HG03097 (cell line): ENCODE measurements at regions not wholly inside any gene's neighbourhood (a gene's known extent, or its start where the extent isn't known, plus 50 kb on each side); places are given as distances from the start of the nearest gene placed in this dataset.
"Not testable (repeated sequence)": the region's sequence is repeated elsewhere in the genome, so short reads cannot be mapped to it uniquely, and the experiment has no call there.

Experiments
- ATAC-seq: cut with Tn5 transposase; IDR thresholded peaks from one replicate; pipeline ENCODE4 v1.9.1; 2021; ENCODE audit not compliant: unreplicated experiment, low FRiP score

- ATAC-seq, result no peak
Observed at GRCh38 chr7:69516238-69516820, 81.9 kb upstream of the AUTS2 start.

GRCh38 chr7:69517985-69518704, 80.1 kb upstream of the AUTS2 start:
- no peak for ATAC-seq

- no peak for ATAC-seq
Observed at GRCh38 chr7:69518705-69519077, 79.6 kb upstream of the AUTS2 start.

- ATAC-seq, result no peak
Observed at GRCh38 chr7:69526570-69526969, 71.7 kb upstream of the AUTS2 start.

GRCh38 chr7:69527706-69528105, 70.6 kb upstream of the AUTS2 start:
- ATAC-seq, result no peak

GRCh38 chr7:69531050-69531449, 67.2 kb upstream of the AUTS2 start:
- no peak for ATAC-seq

GRCh38 chr7:69534461-69535041, 63.7 kb upstream of the AUTS2 start:
- no peak for ATAC-seq

GRCh38 chr7:69537691-69538090, 60.6 kb upstream of the AUTS2 start:
- ATAC-seq, result no peak

GRCh38 chr7:69539531-69539930, 58.7 kb upstream of the AUTS2 start:
- ATAC-seq, result no peak

GRCh38 chr7:69540287-69540686, 58.0 kb upstream of the AUTS2 start:
- ATAC-seq, result no peak

- not testable (repeated sequence) for ATAC-seq
Observed at GRCh38 chr7:69541779-69542432, 56.4 kb upstream of the AUTS2 start.

- no peak for ATAC-seq
Observed at GRCh38 chr7:69545175-69545574, 53.1 kb upstream of the AUTS2 start.
